PC-3 (cell line): ENCODE measurements at regions not wholly inside any gene's neighbourhood (a gene's known extent, or its start where the extent isn't known, plus 50 kb on each side); places are given as distances from the start of the nearest gene placed in this dataset.

ENCODE experiments used
- ATAC-seq: fragments of 200-7000 bp; cut with Tn5 transposase; 2 replicates; pipeline ENCODE4 v1.9.1; 2020; ENCODE audit warnings: mild to moderate bottlenecking, moderate library complexity
- BruUV-seq: library from RNA; stranded (reverse); fragments of 400-500 nt; replicated peaks from 2 replicates; lab custom pipeline; 2021; lab: Mats Ljungman, UMichigan
- CTCF ChIA-PET: fragments of 300-600 bp; sonication (Branson Sonifier 250); formaldehyde crosslinking; loops from one replicate; lab custom pipeline; 2022; ENCODE audit warnings: antibody characterized with exemption; lab: Charles Lee
- POLR2A ChIA-PET: fragments of 300-600 bp; sonication (Branson Sonifier 250); formaldehyde crosslinking; loops from one replicate; lab custom pipeline; 2022; ENCODE audit warnings: antibody characterized with exemption; ENCODE audit not compliant: unreplicated experiment; lab: Charles Lee
- DNase-seq: peaks from one replicate; pipeline ENCODE4 v3.0.0-alpha.2; 2015
- H2AFZ ChIP-seq: fragments of 300-600 bp; sonication (generic); 2 replicates; pipeline ENCODE4 v1.6.0; 2016; ENCODE audit warnings: antibody characterized with exemption, low read length
- H3F3A ChIP-seq: fragments of 300-600 bp; sonication (generic); one replicate; pipeline ENCODE4 v1.6.0; 2017; ENCODE audit warnings: antibody characterized with exemption, low read length, control low read depth, mild to moderate bottlenecking; ENCODE audit not compliant: unreplicated experiment
- H3K27ac ChIP-seq: fragments of 300-600 bp; sonication (generic); 2 replicates; pipeline ENCODE4 v1.5.1; 2016; ENCODE audit warnings: mild to moderate bottlenecking, low read length
- H3K27me3 ChIP-seq: fragments of 300-600 bp; sonication (generic); 2 replicates; pipeline ENCODE4 v1.6.1; 2016; ENCODE audit warnings: low read length, mixed read lengths
- H3K36me3 ChIP-seq: fragments of 300-600 bp; sonication (generic); 2 replicates; pipeline ENCODE4 v1.6.1; 2016; ENCODE audit warnings: low read depth, mixed run types, low read length, mixed read lengths
- H3K4me1 ChIP-seq: fragments of 300-600 bp; sonication (generic); 2 replicates; pipeline ENCODE4 v1.5.1; 2016; ENCODE audit warnings: low read length; ENCODE audit not compliant: insufficient read depth
- H3K4me2 ChIP-seq: fragments of 300-600 bp; sonication (generic); 2 replicates; pipeline ENCODE4 v1.6.0; 2016; ENCODE audit warnings: low read length
- H3K4me3 ChIP-seq: fragments of 300-600 bp; sonication (generic); 2 replicates; pipeline ENCODE4 v1.5.1; 2016; ENCODE audit warnings: mild to moderate bottlenecking, low read length, mixed read lengths
- H3K79me2 ChIP-seq: fragments of 300-600 bp; sonication (generic); 2 replicates; pipeline ENCODE4 v1.6.1; 2017; ENCODE audit warnings: low read length, mixed read lengths
- H3K9ac ChIP-seq: fragments of 300-600 bp; sonication (generic); 2 replicates; pipeline ENCODE4 v1.6.0; 2016; ENCODE audit warnings: mild to moderate bottlenecking, low read length
- H3K9me2 ChIP-seq: fragments of 300-600 bp; sonication (generic); replicated peaks from 2 replicates; pipeline ENCODE4 v1.6.1; 2016; ENCODE audit warnings: mixed run types, low read length, mixed read lengths
- H3K9me3 ChIP-seq: fragments of 300-600 bp; sonication (generic); 2 replicates; pipeline ENCODE4 v1.6.1; 2016; ENCODE audit warnings: low read length, mixed read lengths
- H4K20me1 ChIP-seq: fragments of 300-600 bp; sonication (generic); 2 replicates; pipeline ENCODE4 v1.6.1; 2016; ENCODE audit warnings: low read length, mixed read lengths
- CTCF ChIP-seq: fragments of 300-600 bp; sonication (generic); conservative IDR thresholded peaks from 2 replicates; pipeline ENCODE4 v1.5.1; 2017; ENCODE audit warnings: antibody characterized with exemption, low read depth, mild to moderate bottlenecking, low read length
- EZH2 ChIP-seq: fragments of 300-600 bp; sonication (generic); IDR thresholded peaks from one replicate; pipeline ENCODE4 v1.6.1; 2017; ENCODE audit warnings: antibody characterized with exemption, mild to moderate bottlenecking, low read length; ENCODE audit not compliant: unreplicated experiment
- EZH2phosphoT487 ChIP-seq: fragments of 300-600 bp; sonication (generic); IDR thresholded peaks from 2 replicates; pipeline ENCODE4 v1.6.1; 2018; ENCODE audit warnings: mild to moderate bottlenecking, antibody characterized with exemption, low read length, borderline replicate concordance
- intact Hi-C: fragments of 100-400 bp; cut with micrococcal nuclease; formaldehyde crosslinking; loops from 2 replicates; pipeline ENCODE4 v1.9.0; 2023

- H2AFZ ChIP-seq = no peak overlapping the region
- H4K20me1 ChIP-seq = no peaks in the 10 kb centered on the region
- no peak overlapping the region for H3K9ac ChIP-seq
- POLR2A ChIA-PET = no interaction called here
- intact Hi-C loops = no loop called here
- peaks cover 4% of the 10 kb centered on the region; the same call in 1 of the 2 replicates for H3K27me3 ChIP-seq
- no peak overlapping the region for H3K27ac ChIP-seq
- H3K79me2 ChIP-seq = no peaks in the 10 kb centered on the region
- no peaks in the 10 kb centered on the region for H3K36me3 ChIP-seq
- no peak overlapping the region for H3K4me3 ChIP-seq
- H3K4me1 ChIP-seq = no peaks in the 10 kb centered on the region
- no peaks in the 10 kb centered on the region for H3K9me3 ChIP-seq
- no peaks in the 10 kb centered on the region for H3K9me2 ChIP-seq
- no peak for ATAC-seq
- TF ChIP-seq CTCF (no peak), EZH2 (no peak), EZH2phosphoT487 (no peak)
- BruUV-seq = no TSS peak
- no peaks in the 10 kb centered on the region for H3F3A ChIP-seq
- no peak overlapping the region for H3K4me2 ChIP-seq
- DNase-seq = no peak
- CTCF ChIA-PET = no interaction called here
Observed at GRCh38 chr1:184310157-184310819, 76.5 kb upstream of the C1orf21 start.

GRCh38 chr1:184311580-184311979, 75.2 kb upstream of the C1orf21 start:
- Histone ChIP-seq H3K79me2 (no peaks in the 10 kb centered on the region), H3K27me3 (peaks cover 4% of the 10 kb centered on the region; the same call in 1 of the 2 replicates), H3K4me2 (no peak overlapping the region), H2AFZ (no peak overlapping the region), H3K4me1 (no peaks in the 10 kb centered on the region), H3K9ac (no peak overlapping the region), H4K20me1 (no peaks in the 10 kb centered on the region), H3F3A (no peaks in the 10 kb centered on the region), H3K9me3 (no peaks in the 10 kb centered on the region), H3K4me3 (no peak overlapping the region), H3K36me3 (no peaks in the 10 kb centered on the region), H3K9me2 (no peaks in the 10 kb centered on the region), H3K27ac (no peak overlapping the region)
- ChIA-PET POLR2A (no interaction called here), CTCF (no interaction called here)
- intact Hi-C loops = no loop called here
- DNase-seq = no peak
- BruUV-seq = no TSS peak
- TF ChIP-seq EZH2phosphoT487 (no peak), EZH2 (no peak), CTCF (no peak)
- ATAC-seq = no peak

GRCh38 chr1:184315254-184315653, 71.6 kb upstream of the C1orf21 start:
- no peaks in the 10 kb centered on the region for H3K36me3 ChIP-seq
- H3K79me2 ChIP-seq = no peaks in the 10 kb centered on the region
- no peaks in the 10 kb centered on the region for H3K4me1 ChIP-seq
- no peak overlapping the region for H3K4me2 ChIP-seq
- BruUV-seq = no TSS peak
- H3K9me3 ChIP-seq = no peaks in the 10 kb centered on the region
- H3K27ac ChIP-seq = no peak overlapping the region
- ATAC-seq (no peak), DNase-seq (no peak)
- intact Hi-C loops = no loop called here
- TF ChIP-seq EZH2 (no peak), EZH2phosphoT487 (no peak), CTCF (no peak)
- peaks cover 4% of the 10 kb centered on the region; the same call in 1 of the 2 replicates for H3K27me3 ChIP-seq
- no peaks in the 10 kb centered on the region for H3K9me2 ChIP-seq
- POLR2A ChIA-PET = no interaction called here
- H2AFZ ChIP-seq = no peak overlapping the region
- no peaks in the 10 kb centered on the region for H3F3A ChIP-seq
- no peak overlapping the region for H3K9ac ChIP-seq
- H4K20me1 ChIP-seq = no peaks in the 10 kb centered on the region
- no peak overlapping the region for H3K4me3 ChIP-seq
- CTCF ChIA-PET = no interaction called here
